Breast epithelium (tissue), 3 donors: ENCODE measurements at regions not wholly inside any gene's neighbourhood (a gene's known extent, or its start where the extent isn't known, plus 50 kb on each side); places are given as distances from the start of the nearest gene placed in this dataset.

Source experiments
- CTCF ChIP-seq, 3 donors: fragments of 450-650 bp; IDR thresholded peaks; one replicate each; pipeline ENCODE4 v1.5.1; 2016 to 2017; ENCODE audit warnings: antibody characterized with exemption in 3 of 3, mild to moderate bottlenecking in 3 of 3, moderate library complexity in 3 of 3
- POLR2A ChIP-seq: fragments of 450-650 bp; IDR thresholded peaks from one replicate; pipeline ENCODE4 v1.6.1; 2016; ENCODE audit warnings: antibody characterized with exemption, mild to moderate bottlenecking, moderate library complexity
- POLR2AphosphoS5 ChIP-seq, 3 donors: sonication (generic); formaldehyde crosslinking; IDR thresholded peaks; one replicate each; pipeline ENCODE4 v1.6.1; 2017; ENCODE audit warnings: antibody characterized with exemption in 3 of 3

DNA sequence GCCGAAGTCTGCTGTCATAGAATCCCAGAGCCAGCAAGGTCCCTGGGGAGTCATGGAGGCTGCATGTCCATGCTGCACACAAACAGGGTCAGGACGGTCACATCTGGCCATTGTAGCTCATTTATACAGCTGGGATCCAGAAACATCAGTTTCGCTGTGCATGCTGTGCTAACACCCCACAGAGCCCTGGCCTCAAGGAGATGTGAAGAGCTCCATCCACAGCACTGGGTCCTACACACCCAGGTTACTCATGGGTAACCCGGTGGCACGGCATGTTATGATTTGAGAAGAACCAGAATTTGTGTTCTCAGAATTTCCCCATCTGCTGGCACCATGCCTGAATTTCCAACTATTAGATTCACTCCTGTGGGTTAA, 146.3 kb upstream of the ARHGAP20 start:
- no peak for TF ChIP-seq CTCF (IDR thresholded peaks at IDR 0.05)
- TF ChIP-seq POLR2AphosphoS5 (IDR thresholded peaks at IDR 0.05), result no peak
- TF ChIP-seq POLR2A, result no peak
